WTC11 (cell line): ENCODE measurements at regions not wholly inside any gene's neighbourhood (a gene's known extent, or its start where the extent isn't known, plus 50 kb on each side); places are given as distances from the start of the nearest gene placed in this dataset.

Source experiments
- MYBL2 ChIP-seq: sonication (generic); formaldehyde crosslinking; IDR thresholded peaks from 2 replicates; pipeline ENCODE4 v1.8.1; 2023; ENCODE audit warnings: mild to moderate bottlenecking, moderate library complexity, missing genetic modification reagents
- NFYB ChIP-seq: sonication (generic); formaldehyde crosslinking; conservative IDR thresholded peaks from 2 replicates; pipeline ENCODE4 v1.8.0; 2022; ENCODE audit warnings: low read depth, missing genetic modification reagents
- NR2C2 ChIP-seq: sonication (generic); formaldehyde crosslinking; IDR thresholded peaks from 2 replicates; pipeline ENCODE4 v1.8.0; 2022; ENCODE audit warnings: mild to moderate bottlenecking, missing genetic modification reagents
- NR3C1 ChIP-seq: sonication (generic); formaldehyde crosslinking; conservative IDR thresholded peaks from 2 replicates; pipeline ENCODE4 v1.8.1; 2023; ENCODE audit warnings: low read depth, mild to moderate bottlenecking, missing genetic modification reagents
- TEAD4 ChIP-seq: sonication (generic); formaldehyde crosslinking; IDR thresholded peaks from 2 replicates; pipeline ENCODE4 v1.8.0; 2022; ENCODE audit warnings: mild to moderate bottlenecking, missing genetic modification reagents
- TP53 ChIP-seq: sonication (generic); formaldehyde crosslinking; IDR thresholded peaks from 2 replicates; pipeline ENCODE4 v1.8.1; 2023; ENCODE audit warnings: mild to moderate bottlenecking, missing genetic modification reagents
- ZNF121 ChIP-seq: sonication (generic); formaldehyde crosslinking; IDR thresholded peaks from 2 replicates; pipeline ENCODE4 v1.8.0; 2023; ENCODE audit warnings: missing genetic modification reagents
- ZNF232 ChIP-seq: sonication (generic); formaldehyde crosslinking; IDR thresholded peaks from 2 replicates; pipeline ENCODE4 v1.8.0; 2022; ENCODE audit warnings: mild to moderate bottlenecking, missing genetic modification reagents
- TF ChIP-seq, protein P1 (sequence below): fragments of 200-600 bp; IDR thresholded peaks from 2 replicates; pipeline ENCODE4 v1.8.0; 2022; ENCODE audit warnings: antibody characterized with exemption
- TF ChIP-seq, protein P2 (sequence below): sonication (generic); formaldehyde crosslinking; IDR thresholded peaks from 2 replicates; pipeline ENCODE4 v1.8.1; 2023; ENCODE audit warnings: mild to moderate bottlenecking, missing genetic modification reagents, borderline replicate concordance
- TF ChIP-seq, protein P3 (sequence below): sonication (generic); formaldehyde crosslinking; IDR thresholded peaks from 2 replicates; pipeline ENCODE4 v1.8.1; 2022; ENCODE audit warnings: missing genetic modification reagents, borderline replicate concordance
- TF ChIP-seq, protein P4 (sequence below): sonication (generic); formaldehyde crosslinking; conservative IDR thresholded peaks from 2 replicates; pipeline ENCODE4 v1.8.1; 2022; ENCODE audit warnings: mild to moderate bottlenecking, missing genetic modification reagents
- TF ChIP-seq, protein P5 (sequence below): sonication (generic); formaldehyde crosslinking; IDR thresholded peaks from 2 replicates; pipeline ENCODE4 v1.8.1; 2022; ENCODE audit warnings: low read depth, missing genetic modification reagents, borderline replicate concordance
- TF ChIP-seq, protein P6 (sequence below): sonication (generic); formaldehyde crosslinking; IDR thresholded peaks from 2 replicates; pipeline ENCODE4 v1.8.0; 2022; ENCODE audit warnings: missing genetic modification reagents

DNA sequence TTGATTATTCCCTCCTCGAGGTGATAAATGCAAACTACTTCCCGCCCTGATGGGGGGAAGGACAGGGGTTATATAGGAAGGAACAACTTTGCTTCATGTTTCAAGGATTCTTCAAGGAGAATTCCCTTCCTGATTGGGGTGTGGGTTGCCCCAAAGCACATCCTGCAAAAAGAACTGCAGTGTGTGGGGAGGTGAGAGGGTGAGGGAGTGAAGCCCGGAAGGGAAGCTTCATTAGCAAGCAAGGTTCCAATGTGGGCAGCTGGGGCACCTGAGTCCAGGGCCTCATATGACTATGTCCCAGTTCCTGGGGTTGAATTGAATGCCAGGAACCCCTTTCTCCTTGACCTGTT lies 326.0 kb downstream of the MN1 start:
- TF ChIP-seq TEAD4 (CRISPR knock-in tag) (no peak), NR3C1 (CRISPR knock-in tag) (no peak), ZNF232 (no peak), NR2C2 (CRISPR knock-in tag) (no peak), MYBL2 (CRISPR knock-in tag) (no peak), NFYB (CRISPR knock-in tag) (no peak), ZNF121 (no peak), TP53 (CRISPR knock-in tag) (no peak)
- TF ChIP-seq, protein P1, sequence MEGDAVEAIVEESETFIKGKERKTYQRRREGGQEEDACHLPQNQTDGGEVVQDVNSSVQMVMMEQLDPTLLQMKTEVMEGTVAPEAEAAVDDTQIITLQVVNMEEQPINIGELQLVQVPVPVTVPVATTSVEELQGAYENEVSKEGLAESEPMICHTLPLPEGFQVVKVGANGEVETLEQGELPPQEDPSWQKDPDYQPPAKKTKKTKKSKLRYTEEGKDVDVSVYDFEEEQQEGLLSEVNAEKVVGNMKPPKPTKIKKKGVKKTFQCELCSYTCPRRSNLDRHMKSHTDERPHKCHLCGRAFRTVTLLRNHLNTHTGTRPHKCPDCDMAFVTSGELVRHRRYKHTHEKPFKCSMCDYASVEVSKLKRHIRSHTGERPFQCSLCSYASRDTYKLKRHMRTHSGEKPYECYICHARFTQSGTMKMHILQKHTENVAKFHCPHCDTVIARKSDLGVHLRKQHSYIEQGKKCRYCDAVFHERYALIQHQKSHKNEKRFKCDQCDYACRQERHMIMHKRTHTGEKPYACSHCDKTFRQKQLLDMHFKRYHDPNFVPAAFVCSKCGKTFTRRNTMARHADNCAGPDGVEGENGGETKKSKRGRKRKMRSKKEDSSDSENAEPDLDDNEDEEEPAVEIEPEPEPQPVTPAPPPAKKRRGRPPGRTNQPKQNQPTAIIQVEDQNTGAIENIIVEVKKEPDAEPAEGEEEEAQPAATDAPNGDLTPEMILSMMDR = no peak
- TF ChIP-seq, protein P2, sequence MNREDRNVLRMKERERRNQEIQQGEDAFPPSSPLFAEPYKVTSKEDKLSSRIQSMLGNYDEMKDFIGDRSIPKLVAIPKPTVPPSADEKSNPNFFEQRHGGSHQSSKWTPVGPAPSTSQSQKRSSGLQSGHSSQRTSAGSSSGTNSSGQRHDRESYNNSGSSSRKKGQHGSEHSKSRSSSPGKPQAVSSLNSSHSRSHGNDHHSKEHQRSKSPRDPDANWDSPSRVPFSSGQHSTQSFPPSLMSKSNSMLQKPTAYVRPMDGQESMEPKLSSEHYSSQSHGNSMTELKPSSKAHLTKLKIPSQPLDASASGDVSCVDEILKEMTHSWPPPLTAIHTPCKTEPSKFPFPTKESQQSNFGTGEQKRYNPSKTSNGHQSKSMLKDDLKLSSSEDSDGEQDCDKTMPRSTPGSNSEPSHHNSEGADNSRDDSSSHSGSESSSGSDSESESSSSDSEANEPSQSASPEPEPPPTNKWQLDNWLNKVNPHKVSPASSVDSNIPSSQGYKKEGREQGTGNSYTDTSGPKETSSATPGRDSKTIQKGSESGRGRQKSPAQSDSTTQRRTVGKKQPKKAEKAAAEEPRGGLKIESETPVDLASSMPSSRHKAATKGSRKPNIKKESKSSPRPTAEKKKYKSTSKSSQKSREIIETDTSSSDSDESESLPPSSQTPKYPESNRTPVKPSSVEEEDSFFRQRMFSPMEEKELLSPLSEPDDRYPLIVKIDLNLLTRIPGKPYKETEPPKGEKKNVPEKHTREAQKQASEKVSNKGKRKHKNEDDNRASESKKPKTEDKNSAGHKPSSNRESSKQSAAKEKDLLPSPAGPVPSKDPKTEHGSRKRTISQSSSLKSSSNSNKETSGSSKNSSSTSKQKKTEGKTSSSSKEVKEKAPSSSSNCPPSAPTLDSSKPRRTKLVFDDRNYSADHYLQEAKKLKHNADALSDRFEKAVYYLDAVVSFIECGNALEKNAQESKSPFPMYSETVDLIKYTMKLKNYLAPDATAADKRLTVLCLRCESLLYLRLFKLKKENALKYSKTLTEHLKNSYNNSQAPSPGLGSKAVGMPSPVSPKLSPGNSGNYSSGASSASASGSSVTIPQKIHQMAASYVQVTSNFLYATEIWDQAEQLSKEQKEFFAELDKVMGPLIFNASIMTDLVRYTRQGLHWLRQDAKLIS (CRISPR knock-in tag) = no peak
- TF ChIP-seq, protein P3, sequence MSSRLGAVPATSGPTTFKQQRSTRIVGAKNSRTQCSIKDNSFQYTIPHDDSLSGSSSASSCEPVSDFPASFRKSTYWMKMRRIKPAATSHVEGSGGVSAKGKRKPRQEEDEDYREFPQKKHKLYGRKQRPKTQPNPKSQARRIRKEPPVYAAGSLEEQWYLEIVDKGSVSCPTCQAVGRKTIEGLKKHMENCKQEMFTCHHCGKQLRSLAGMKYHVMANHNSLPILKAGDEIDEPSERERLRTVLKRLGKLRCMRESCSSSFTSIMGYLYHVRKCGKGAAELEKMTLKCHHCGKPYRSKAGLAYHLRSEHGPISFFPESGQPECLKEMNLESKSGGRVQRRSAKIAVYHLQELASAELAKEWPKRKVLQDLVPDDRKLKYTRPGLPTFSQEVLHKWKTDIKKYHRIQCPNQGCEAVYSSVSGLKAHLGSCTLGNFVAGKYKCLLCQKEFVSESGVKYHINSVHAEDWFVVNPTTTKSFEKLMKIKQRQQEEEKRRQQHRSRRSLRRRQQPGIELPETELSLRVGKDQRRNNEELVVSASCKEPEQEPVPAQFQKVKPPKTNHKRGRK (CRISPR knock-in tag) = no peak
- TF ChIP-seq, protein P4, sequence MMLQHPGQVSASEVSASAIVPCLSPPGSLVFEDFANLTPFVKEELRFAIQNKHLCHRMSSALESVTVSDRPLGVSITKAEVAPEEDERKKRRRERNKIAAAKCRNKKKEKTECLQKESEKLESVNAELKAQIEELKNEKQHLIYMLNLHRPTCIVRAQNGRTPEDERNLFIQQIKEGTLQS (CRISPR knock-in tag) = no peak
- TF ChIP-seq, protein P5, sequence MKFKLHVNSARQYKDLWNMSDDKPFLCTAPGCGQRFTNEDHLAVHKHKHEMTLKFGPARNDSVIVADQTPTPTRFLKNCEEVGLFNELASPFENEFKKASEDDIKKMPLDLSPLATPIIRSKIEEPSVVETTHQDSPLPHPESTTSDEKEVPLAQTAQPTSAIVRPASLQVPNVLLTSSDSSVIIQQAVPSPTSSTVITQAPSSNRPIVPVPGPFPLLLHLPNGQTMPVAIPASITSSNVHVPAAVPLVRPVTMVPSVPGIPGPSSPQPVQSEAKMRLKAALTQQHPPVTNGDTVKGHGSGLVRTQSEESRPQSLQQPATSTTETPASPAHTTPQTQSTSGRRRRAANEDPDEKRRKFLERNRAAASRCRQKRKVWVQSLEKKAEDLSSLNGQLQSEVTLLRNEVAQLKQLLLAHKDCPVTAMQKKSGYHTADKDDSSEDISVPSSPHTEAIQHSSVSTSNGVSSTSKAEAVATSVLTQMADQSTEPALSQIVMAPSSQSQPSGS = no peak
- TF ChIP-seq, protein P6, sequence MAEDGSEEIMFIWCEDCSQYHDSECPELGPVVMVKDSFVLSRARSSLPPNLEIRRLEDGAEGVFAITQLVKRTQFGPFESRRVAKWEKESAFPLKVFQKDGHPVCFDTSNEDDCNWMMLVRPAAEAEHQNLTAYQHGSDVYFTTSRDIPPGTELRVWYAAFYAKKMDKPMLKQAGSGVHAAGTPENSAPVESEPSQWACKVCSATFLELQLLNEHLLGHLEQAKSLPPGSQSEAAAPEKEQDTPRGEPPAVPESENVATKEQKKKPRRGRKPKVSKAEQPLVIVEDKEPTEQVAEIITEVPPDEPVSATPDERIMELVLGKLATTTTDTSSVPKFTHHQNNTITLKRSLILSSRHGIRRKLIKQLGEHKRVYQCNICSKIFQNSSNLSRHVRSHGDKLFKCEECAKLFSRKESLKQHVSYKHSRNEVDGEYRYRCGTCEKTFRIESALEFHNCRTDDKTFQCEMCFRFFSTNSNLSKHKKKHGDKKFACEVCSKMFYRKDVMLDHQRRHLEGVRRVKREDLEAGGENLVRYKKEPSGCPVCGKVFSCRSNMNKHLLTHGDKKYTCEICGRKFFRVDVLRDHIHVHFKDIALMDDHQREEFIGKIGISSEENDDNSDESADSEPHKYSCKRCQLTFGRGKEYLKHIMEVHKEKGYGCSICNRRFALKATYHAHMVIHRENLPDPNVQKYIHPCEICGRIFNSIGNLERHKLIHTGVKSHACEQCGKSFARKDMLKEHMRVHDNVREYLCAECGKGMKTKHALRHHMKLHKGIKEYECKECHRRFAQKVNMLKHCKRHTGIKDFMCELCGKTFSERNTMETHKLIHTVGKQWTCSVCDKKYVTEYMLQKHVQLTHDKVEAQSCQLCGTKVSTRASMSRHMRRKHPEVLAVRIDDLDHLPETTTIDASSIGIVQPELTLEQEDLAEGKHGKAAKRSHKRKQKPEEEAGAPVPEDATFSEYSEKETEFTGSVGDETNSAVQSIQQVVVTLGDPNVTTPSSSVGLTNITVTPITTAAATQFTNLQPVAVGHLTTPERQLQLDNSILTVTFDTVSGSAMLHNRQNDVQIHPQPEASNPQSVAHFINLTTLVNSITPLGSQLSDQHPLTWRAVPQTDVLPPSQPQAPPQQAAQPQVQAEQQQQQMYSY (CRISPR knock-in tag) = no peak
